ENCODE measurements at regions not wholly inside any gene's neighbourhood (a gene's known extent, or its start where the extent isn't known, plus 50 kb on each side); places are given as distances from the start of the nearest gene placed in this dataset.

- TF ChIP-seq, protein P1, sequence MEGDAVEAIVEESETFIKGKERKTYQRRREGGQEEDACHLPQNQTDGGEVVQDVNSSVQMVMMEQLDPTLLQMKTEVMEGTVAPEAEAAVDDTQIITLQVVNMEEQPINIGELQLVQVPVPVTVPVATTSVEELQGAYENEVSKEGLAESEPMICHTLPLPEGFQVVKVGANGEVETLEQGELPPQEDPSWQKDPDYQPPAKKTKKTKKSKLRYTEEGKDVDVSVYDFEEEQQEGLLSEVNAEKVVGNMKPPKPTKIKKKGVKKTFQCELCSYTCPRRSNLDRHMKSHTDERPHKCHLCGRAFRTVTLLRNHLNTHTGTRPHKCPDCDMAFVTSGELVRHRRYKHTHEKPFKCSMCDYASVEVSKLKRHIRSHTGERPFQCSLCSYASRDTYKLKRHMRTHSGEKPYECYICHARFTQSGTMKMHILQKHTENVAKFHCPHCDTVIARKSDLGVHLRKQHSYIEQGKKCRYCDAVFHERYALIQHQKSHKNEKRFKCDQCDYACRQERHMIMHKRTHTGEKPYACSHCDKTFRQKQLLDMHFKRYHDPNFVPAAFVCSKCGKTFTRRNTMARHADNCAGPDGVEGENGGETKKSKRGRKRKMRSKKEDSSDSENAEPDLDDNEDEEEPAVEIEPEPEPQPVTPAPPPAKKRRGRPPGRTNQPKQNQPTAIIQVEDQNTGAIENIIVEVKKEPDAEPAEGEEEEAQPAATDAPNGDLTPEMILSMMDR (IDR thresholded peaks at IDR 0.05 in 2 of 3, conservative IDR thresholded peaks at IDR 0.05 in 1 of 3; ENCODE audit: borderline replicate concordance in 1 of 3, insufficient read depth in 1 of 3, low read depth in 2 of 3, low read length in 2 of 3): no peak
- no peak for TF ChIP-seq POLR2AphosphoS5 (IDR thresholded peaks at IDR 0.05; ENCODE audit: low read depth, low read length)
- TF ChIP-seq POLR2A (IDR thresholded peaks at IDR 0.05; ENCODE audit: borderline replicate concordance, extremely low read depth, insufficient read depth, insufficient read length): no peak
- no peak for TF ChIP-seq RAD21 (IDR thresholded peaks at IDR 0.05; ENCODE audit: low read depth)
- TF ChIP-seq JUND (IDR thresholded peaks at IDR 0.05): no peak
- no peak for TF ChIP-seq EZH2phosphoT487 (IDR thresholded peaks at IDR 0.05; ENCODE audit: borderline replicate concordance)
Observed at GRCh38 chr16:73220836-73221235, 172.9 kb upstream of the ZFHX3 start.
